ENCODE measurements at regions not wholly inside any gene's neighbourhood (a gene's known extent, or its start where the extent isn't known, plus 50 kb on each side); places are given as distances from the start of the nearest gene placed in this dataset.

GRCh38 chr12:59847127-59847526 lies 251.3 kb downstream of the SLC16A7 start:
- Histone ChIP-seq H3K4me1 (ENCODE audit: control insufficient read depth, insufficient read depth, low read length) (no peaks in the 10 kb centered on the region), H3K36me3 (ENCODE audit: control insufficient read depth in 2 of 2, insufficient read depth in 1 of 2, low read length in 2 of 2) (no peaks in the 10 kb centered on the region), H3K4me3 (ENCODE audit: low read depth, low read length) (no peak overlapping the region), H3K9me3 (ENCODE audit: control insufficient read depth, insufficient read depth, low read depth, low read length) (no peaks in the 10 kb centered on the region), H3K27ac (ENCODE audit: extremely low read depth, low read depth, low read length) (no peak overlapping the region)
- ChIA-PET POLR2A (no interaction called here), CTCF (interaction anchor here (1.7 kb wide), 1 partner anchor 12 kb away, joined by 4 read pairs; no protein-coding TSS in a partner anchor)
- TF ChIP-seq ZNF580 (tag by site-specific recombination; IDR thresholded peaks at IDR 0.05) (no peak), ZNF239 (tag by site-specific recombination; IDR thresholded peaks at IDR 0.05) (no peak), EGR2 (tag by site-specific recombination; IDR thresholded peaks at IDR 0.05; ENCODE audit: low read depth) (no peak), REST (tag by site-specific recombination; IDR thresholded peaks at IDR 0.05) (no peak), BCL6B (tag by site-specific recombination; IDR thresholded peaks at IDR 0.05) (no peak), ZNF280D (tag by site-specific recombination; IDR thresholded peaks at IDR 0.05) (no peak), ZBTB44 (tag by site-specific recombination; IDR thresholded peaks at IDR 0.05) (no peak), ZBTB6 (tag by site-specific recombination; IDR thresholded peaks at IDR 0.05) (no peak)

GRCh38 chr12:59850268-59850667 lies 254.4 kb downstream of the SLC16A7 start:
- ChIA-PET CTCF (interaction anchor here (1.8 kb wide), 1 partner anchor 15 kb away, joined by 5 read pairs; no protein-coding TSS in a partner anchor), POLR2A (no interaction called here)
- Histone ChIP-seq H3K36me3 (ENCODE audit: control insufficient read depth in 2 of 2, insufficient read depth in 1 of 2, low read length in 2 of 2) (no peaks in the 10 kb centered on the region), H3K27ac (ENCODE audit: extremely low read depth, low read depth, low read length) (no peak overlapping the region), H3K4me3 (ENCODE audit: low read depth, low read length) (no peak overlapping the region), H3K9me3 (ENCODE audit: control insufficient read depth, insufficient read depth, low read depth, low read length) (no peaks in the 10 kb centered on the region), H3K4me1 (ENCODE audit: control insufficient read depth, insufficient read depth, low read length) (no peaks in the 10 kb centered on the region)
- TF ChIP-seq PRDM4 (tag by site-specific recombination; IDR thresholded peaks at IDR 0.05), result no peak
- TF ChIP-seq TRIM28 (IDR thresholded peaks at IDR 0.05; ENCODE audit: borderline replicate concordance, low read length), result no peak
- no peak for TF ChIP-seq ZNF169 (tag by site-specific recombination; IDR thresholded peaks at IDR 0.05)
- no peak for TF ChIP-seq ZNF624 (tag by site-specific recombination; IDR thresholded peaks at IDR 0.05)
- no peak for TF ChIP-seq KLF16 (tag by site-specific recombination; IDR thresholded peaks at IDR 0.05)
- no peak for TF ChIP-seq REST (tag by site-specific recombination; IDR thresholded peaks at IDR 0.05)
- no peak for TF ChIP-seq KLF8 (tag by site-specific recombination; IDR thresholded peaks at IDR 0.05)
- TF ChIP-seq ZNF146 (tag by site-specific recombination; IDR thresholded peaks at IDR 0.05), result no peak
- TF ChIP-seq ZBTB6 (tag by site-specific recombination; IDR thresholded peaks at IDR 0.05), result no peak

All from HEK293 (cell line).